Bronchial epithelial cell (primary cell): ENCODE measurements at regions not wholly inside any gene's neighbourhood (a gene's known extent, or its start where the extent isn't known, plus 50 kb on each side); places are given as distances from the start of the nearest gene placed in this dataset.
A peak's percentile ranks its signal among the peaks of the same experiment; 100 is the strongest.

Experiments
- DNase-seq: peaks from one replicate; pipeline ENCODE4 v3.0.0-alpha.2; 2010; ENCODE audit warnings: low read depth
- FAIRE-seq: peaks from 2 replicates; lab custom pipeline; 2011; peaks lifted over from hg19 to GRCh38; lab: Jason Lieb, UNC
- H3K27me3 ChIP-seq: 2 replicates; pipeline ENCODE4 v1.5.1; 2011; ENCODE audit warnings: low read length; ENCODE audit not compliant: control insufficient read depth, insufficient read depth
- H3K36me3 ChIP-seq: 2 replicates; pipeline ENCODE4 v1.5.1; 2011; ENCODE audit warnings: low read length; ENCODE audit not compliant: control insufficient read depth, insufficient read depth
- H3K4me3 ChIP-seq: 2 replicates; pipeline ENCODE4 v1.5.1; 2011; ENCODE audit warnings: mild to moderate bottlenecking, low read depth, low read length, control low read depth
- TF ChIP-seq, protein P1 (sequence below): IDR thresholded peaks from 2 replicates; pipeline ENCODE4 v1.5.1; 2011; ENCODE audit warnings: mild to moderate bottlenecking, moderate library complexity, low read length, control low read depth, inconsistent platforms; ENCODE audit not compliant: insufficient read depth, severe bottlenecking

- TF ChIP-seq, protein P1, sequence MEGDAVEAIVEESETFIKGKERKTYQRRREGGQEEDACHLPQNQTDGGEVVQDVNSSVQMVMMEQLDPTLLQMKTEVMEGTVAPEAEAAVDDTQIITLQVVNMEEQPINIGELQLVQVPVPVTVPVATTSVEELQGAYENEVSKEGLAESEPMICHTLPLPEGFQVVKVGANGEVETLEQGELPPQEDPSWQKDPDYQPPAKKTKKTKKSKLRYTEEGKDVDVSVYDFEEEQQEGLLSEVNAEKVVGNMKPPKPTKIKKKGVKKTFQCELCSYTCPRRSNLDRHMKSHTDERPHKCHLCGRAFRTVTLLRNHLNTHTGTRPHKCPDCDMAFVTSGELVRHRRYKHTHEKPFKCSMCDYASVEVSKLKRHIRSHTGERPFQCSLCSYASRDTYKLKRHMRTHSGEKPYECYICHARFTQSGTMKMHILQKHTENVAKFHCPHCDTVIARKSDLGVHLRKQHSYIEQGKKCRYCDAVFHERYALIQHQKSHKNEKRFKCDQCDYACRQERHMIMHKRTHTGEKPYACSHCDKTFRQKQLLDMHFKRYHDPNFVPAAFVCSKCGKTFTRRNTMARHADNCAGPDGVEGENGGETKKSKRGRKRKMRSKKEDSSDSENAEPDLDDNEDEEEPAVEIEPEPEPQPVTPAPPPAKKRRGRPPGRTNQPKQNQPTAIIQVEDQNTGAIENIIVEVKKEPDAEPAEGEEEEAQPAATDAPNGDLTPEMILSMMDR, result no peak
- FAIRE-seq, result no peak
These were observed 95.7 kb upstream of the SHB start for GRCh38 chr9:38164659-38165221.

DNA sequence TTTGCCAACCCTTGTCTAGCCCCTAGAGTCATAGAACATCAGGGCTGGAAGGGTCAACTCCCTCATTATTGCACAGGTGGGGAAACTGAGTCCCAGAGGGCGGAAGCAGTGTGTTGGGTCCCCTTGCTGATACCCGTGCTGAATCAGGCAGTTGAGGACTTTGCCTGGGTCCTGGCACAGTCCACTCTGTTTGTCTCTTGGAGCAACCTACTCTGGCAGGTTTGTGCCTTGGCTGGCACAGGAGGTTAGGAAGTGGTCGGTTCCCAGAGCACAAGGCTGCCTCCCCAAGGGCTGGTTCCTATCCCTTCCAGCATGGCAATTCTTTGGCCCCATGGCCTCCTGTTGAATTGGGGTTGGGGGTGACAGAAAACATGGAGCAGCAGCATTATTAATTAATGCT, 94.5 kb upstream of the SHB start:
- Histone ChIP-seq H3K27me3 (no peaks in the 10 kb centered on the region), H3K36me3 (no peaks in the 10 kb centered on the region), H3K4me3 (no peak overlapping the region)
- no peak for FAIRE-seq
- no peak for DNase-seq
- TF ChIP-seq, protein P1, result no peak

More at GRCh38 chr9:38164659-38165221, 95.7 kb upstream of the SHB start:
- Histone ChIP-seq H3K4me3 (no peak overlapping the region), H3K36me3 (no peaks in the 10 kb centered on the region), H3K27me3 (no peaks in the 10 kb centered on the region)
- peak; percentile 23 for DNase-seq

DNA sequence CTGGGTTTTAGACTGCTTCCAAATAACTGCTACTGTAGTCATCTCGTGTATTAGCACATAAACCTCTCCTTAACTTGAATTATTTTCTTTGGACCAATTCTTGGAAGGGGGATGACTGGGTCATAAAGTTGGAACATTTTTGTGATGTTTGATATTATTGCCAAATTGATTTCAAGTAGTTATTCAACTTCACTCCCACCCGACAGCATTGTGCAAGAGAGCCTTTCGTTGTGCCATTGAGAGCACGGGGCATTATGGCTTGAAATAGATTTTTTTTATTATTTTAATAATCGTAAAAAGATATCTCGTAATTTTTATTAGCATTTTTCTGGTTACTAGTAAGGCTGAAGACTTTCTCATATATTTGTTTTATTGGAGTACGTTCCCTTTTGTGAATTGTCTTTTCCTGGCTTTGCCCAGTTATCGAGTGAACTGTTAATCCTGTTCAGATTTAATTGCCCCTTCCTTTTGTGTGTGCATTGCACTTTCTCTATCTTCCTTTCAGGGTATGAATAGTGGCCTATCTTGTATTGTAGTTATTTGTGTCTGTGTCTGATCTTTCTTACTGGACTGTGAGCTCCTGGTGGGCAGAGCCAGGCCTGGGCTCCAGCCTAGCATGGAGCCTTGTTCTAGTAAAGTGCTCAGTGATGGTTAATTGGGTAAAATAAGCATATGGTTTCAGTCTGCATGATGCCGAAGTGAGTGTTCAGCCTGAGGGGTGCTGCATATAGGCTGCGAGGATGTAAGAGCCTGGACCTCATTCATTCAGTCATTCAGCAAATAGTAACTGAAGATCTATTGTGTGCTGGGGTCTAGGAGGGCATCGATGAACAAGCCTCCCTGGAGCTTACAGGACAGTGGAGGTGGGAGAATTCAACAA, 93.5 kb upstream of the SHB start:
- Histone ChIP-seq H3K36me3 (no peaks in the 10 kb centered on the region), H3K27me3 (no peaks in the 10 kb centered on the region), H3K4me3 (no peak overlapping the region)
- DNase-seq (no peak), FAIRE-seq (no peak)
- TF ChIP-seq, protein P1, result no peak

GRCh38 chr9:38160613-38161215, 91.7 kb upstream of the SHB start:
- Histone ChIP-seq H3K27me3 (no peaks in the 10 kb centered on the region), H3K4me3 (no peak overlapping the region), H3K36me3 (no peaks in the 10 kb centered on the region)
- TF ChIP-seq, protein P1, result peak; percentile 84
- DNase-seq (peak; percentile 33), FAIRE-seq (no peak)

DNA sequence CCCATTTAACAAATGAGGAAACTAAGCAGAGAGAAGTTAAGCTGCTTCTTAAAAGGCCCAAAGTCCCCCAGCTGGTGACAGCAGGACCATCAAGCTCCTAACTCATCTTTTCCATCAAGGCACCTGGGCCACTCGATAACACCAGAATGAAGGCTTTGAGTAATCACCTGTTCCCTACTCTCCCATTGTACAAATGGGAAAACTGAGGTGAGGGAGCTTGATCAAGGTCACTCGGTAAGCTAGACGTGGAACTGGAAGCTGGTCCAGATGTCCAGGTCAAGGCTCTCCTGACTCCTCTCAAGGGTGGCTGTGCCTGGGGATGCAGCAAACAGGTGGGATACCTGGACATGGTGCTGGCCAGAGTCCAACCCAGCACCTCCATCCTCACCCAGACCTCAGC, 90.6 kb upstream of the SHB start:
- FAIRE-seq, result no peak
- no peaks in the 10 kb centered on the region for H3K36me3 ChIP-seq
- TF ChIP-seq, protein P1, result no peak
- H3K27me3 ChIP-seq, result no peaks in the 10 kb centered on the region
- no peak overlapping the region for H3K4me3 ChIP-seq
- DNase-seq, result no peak
